Astrocyte of the spinal cord (primary cell): ENCODE measurements at regions not wholly inside any gene's neighbourhood (a gene's known extent, or its start where the extent isn't known, plus 50 kb on each side); places are given as distances from the start of the nearest gene placed in this dataset.
"Not testable (repeated sequence)": the region's sequence is repeated elsewhere in the genome, so short reads cannot be mapped to it uniquely, and the experiment has no call there.

Experiments
- DNase-seq: peaks from one replicate; pipeline ENCODE4 v3.0.0; 2011; ENCODE audit warnings: low read depth, low spot score
- H3K4me3 ChIP-seq: 2 replicates; pipeline ENCODE4 v1.5.1; 2011; ENCODE audit warnings: low read depth, mild to moderate bottlenecking, low read length, moderate library complexity
- CTCF ChIP-seq: IDR thresholded peaks from 2 replicates; pipeline ENCODE4 v1.5.1; 2012; ENCODE audit warnings: low read depth, mild to moderate bottlenecking, low read length, inconsistent platforms
- in situ Hi-C: cut with HindIII; loops from 2 replicates; pipeline ENCODE4 v1.10.0; 2017; ENCODE audit warnings: low sequenced_read_pairs

DNA sequence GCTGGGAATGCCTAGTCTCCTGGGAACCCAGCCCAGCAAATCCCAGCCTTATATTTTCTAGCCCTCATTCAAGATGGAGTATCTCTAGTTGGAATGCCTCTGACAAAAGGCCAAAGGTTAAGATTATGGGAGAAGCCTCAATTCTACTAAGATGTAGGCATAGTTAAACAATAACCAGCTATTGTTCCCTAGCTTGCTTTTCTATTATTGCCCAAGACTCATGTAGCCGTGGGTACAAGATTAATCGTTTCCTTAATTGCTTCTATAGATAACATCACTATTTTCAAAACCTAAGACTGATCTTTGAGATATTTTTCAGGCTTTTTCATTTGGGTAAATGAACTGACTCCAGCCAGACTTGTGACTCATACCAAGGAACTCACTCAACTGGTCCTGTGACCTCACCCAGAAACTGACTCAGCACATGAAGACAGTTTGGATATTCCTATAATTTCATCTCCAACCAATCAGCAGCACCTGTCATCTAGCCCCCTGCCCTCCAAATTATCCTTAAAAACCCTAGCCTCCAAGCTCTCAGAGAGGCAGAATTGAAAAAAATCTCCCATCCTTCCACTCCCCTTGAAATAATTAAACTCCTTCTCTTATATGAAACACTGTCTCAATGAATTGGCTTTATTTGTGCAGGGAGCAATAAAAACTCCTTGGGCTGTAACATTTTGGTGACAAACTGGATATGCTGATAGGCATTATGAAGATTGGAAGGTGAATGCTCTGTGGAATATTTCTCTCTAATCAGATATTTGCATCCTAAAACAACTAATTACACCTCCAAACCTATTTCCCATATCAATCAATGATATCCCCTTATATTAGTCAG lies 589.0 kb downstream of the C12orf50 start:
- in situ Hi-C loops: no loop called here
- TF ChIP-seq CTCF: no peak
- peak; percentile 92 for DNase-seq
- no peak overlapping the region for H3K4me3 ChIP-seq

DNA sequence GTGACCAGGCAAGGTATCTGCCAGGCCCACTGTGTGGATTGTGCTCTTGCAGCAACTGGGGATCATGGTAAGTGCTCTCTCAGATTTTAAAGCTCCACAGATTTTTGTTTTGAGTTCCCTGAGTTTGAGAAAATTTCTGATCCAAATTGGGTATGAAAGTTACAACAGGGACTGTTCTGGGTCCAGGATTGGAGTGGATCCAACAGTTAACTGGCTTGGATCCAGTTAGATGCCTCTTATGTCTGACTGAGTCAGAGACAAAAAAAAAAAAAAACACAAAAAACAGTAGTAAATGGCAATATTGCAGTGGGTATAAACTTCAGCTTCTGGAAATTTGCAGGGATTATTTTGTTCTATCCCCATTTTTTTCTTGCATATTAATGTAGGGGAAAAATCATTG lies 598.8 kb downstream of the C12orf50 start:
- no peak for TF ChIP-seq CTCF
- peak; percentile 16 for DNase-seq
- no peak overlapping the region for H3K4me3 ChIP-seq
- in situ Hi-C loops: no loop called here

- no peak overlapping the region for H3K4me3 ChIP-seq
- no peak for TF ChIP-seq CTCF
- in situ Hi-C loops: no loop called here
- peak; percentile 66 for DNase-seq
These were observed 600.4 kb downstream of the C12orf50 start for GRCh38 chr12:87428701-87429277.

- H3K4me3 ChIP-seq: no peak overlapping the region
- no peak for TF ChIP-seq CTCF
- in situ Hi-C loops: no loop called here
- peak; percentile 2 for DNase-seq
These were observed 601.4 kb downstream of the C12orf50 start for GRCh38 chr12:87427770-87428169.

DNA sequence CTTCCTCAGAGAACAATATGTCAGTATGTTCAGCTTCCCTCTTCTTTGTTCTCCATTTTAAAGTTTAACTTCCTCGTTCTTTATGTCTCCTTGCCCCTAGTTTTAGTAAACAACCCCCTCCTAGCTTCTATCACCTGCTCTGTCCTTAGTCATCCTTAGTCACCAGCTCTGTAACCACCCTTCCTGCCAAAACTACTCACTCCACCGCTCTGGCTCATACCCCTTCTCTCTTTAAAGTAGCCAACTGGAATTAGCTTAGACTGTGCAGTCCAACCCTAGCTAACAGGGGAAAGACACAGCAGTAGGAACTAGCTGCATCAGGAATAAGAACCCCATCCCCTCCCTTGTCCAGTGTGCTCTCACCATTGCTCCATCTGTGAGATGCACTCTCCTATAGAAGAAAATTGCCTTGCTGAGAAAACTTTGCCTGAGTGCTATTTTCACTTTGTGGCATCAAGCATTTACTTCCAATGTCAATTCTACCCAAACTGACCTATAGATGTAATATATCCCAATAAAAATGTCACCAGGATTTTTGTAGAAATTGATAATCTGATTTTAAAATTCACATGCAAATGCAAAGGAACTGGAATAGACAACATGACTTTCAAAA lies 603.2 kb downstream of the C12orf50 start:
- peak; percentile 8 for DNase-seq
- TF ChIP-seq CTCF: no peak
- in situ Hi-C loops: no loop called here
- H3K4me3 ChIP-seq: no peak overlapping the region

GRCh38 chr12:87421233-87421632 lies 608.0 kb downstream of the C12orf50 start:
- H3K4me3 ChIP-seq, in situ Hi-C loops, DNase-seq: not testable (repeated sequence)

DNA sequence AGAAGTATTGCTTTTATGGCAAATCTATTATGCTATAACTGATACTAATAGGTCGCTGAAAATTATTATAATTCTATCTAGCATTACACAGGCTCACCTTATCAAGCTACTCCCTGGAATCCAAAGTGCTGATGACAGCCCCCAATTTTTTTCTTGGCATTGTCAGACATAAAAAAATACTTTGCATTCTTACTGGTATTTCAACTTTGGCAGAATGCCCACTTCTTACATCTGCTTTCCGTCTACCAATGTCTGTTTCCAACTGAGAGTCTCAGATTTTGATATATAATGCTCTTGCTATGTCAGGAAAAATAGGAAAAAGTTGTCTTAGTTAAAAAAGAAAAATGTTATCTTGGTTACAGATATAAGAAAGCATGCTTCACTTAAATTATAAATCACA lies 615.4 kb downstream of the C12orf50 start:
- H3K4me3 ChIP-seq: no peak overlapping the region
- in situ Hi-C loops: no loop called here
- DNase-seq: peak; percentile 67
- TF ChIP-seq CTCF: no peak
